HFFc6 (cell line): ENCODE measurements at regions not wholly inside any gene's neighbourhood (a gene's known extent, or its start where the extent isn't known, plus 50 kb on each side); places are given as distances from the start of the nearest gene placed in this dataset.

ENCODE experiments used
- DNase-seq: peaks from one replicate; pipeline ENCODE4 v3.0.0-alpha.2; 2018
- H3K27ac Mint-ChIP-seq: 2 replicates; pipeline ENCODE4 v1.8.0; 2020; ENCODE audit warnings: mild to moderate bottlenecking, mixed read lengths
- H3K27me3 Mint-ChIP-seq: 2 replicates; pipeline ENCODE4 v1.8.0; 2021; ENCODE audit warnings: mild to moderate bottlenecking, moderate library complexity, mixed read lengths; ENCODE audit not compliant: insufficient read depth
- H3K36me3 Mint-ChIP-seq: 2 replicates; pipeline ENCODE4 v1.8.0; 2021; ENCODE audit warnings: low read depth, mixed read lengths
- H3K4me1 Mint-ChIP-seq: 2 replicates; pipeline ENCODE4 v1.8.0; 2020; ENCODE audit warnings: low read depth, mixed read lengths
- H3K4me3 Mint-ChIP-seq: 2 replicates; pipeline ENCODE4 v1.8.0; 2020; ENCODE audit warnings: mild to moderate bottlenecking, moderate library complexity, mixed read lengths
- H3K9me3 Mint-ChIP-seq: 2 replicates; pipeline ENCODE4 v1.8.0; 2020; ENCODE audit warnings: mild to moderate bottlenecking, mixed read lengths
- TF ChIP-seq, protein P1 (sequence below): fragments of 200-600 bp; sonication (generic); IDR thresholded peaks from 2 replicates; pipeline ENCODE4 v1.5.0; 2021; ENCODE audit warnings: antibody characterized with exemption, mild to moderate bottlenecking

DNA sequence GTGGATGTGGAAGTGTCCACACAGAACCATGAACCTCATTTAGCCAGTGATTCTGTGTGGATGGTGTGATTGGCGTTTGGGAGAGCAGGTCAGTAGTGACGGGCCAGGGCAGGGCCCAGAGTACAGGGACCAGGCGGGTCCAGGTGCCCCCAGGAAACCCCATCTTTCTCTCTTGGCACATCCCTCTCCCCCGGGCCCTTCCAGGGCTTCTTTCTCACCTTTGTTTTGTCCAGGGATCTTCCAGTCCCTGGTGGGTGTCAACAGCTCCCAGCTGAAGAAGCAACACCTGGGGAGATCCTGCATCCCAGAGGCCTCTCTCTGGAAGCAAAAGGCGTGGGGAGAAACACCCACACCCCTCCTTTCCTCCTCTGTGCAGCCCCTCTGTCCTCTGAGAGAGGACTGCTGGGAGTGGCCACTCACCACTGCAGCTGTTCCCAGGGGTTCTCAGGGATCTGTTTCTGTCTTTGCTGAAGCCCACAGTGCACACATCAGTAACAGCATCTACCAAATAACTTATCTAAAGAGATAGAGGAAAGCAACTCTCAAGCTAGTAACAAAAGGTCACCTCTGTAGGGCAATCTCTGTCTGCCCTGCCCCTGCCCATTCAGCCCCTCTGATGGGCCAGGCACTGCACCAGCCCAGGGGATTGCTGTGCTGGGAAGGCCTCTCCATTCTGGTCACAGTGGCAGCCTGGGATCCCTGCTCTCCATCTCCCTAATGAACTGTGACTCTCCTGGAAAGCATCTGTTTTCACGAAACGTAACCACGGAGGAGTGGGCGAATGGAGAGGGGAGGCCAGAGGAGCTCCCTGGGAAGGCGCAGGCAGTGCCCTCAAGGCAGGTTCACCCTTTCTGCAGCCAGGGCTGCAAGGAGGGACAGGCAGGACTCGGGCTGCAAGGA is 98.3 kb upstream of the ALDH1A3 start:
- Mint-ChIP-seq H3K27ac (no peak overlapping the region), H3K4me1 (peaks cover 6% of the 10 kb centered on the region; the same call in 1 of the 2 replicates), H3K36me3 (no peaks in the 10 kb centered on the region), H3K9me3 (no peaks in the 10 kb centered on the region), H3K4me3 (no peak overlapping the region), H3K27me3 (peaks cover 13% of the 10 kb centered on the region)
- TF ChIP-seq, protein P1, sequence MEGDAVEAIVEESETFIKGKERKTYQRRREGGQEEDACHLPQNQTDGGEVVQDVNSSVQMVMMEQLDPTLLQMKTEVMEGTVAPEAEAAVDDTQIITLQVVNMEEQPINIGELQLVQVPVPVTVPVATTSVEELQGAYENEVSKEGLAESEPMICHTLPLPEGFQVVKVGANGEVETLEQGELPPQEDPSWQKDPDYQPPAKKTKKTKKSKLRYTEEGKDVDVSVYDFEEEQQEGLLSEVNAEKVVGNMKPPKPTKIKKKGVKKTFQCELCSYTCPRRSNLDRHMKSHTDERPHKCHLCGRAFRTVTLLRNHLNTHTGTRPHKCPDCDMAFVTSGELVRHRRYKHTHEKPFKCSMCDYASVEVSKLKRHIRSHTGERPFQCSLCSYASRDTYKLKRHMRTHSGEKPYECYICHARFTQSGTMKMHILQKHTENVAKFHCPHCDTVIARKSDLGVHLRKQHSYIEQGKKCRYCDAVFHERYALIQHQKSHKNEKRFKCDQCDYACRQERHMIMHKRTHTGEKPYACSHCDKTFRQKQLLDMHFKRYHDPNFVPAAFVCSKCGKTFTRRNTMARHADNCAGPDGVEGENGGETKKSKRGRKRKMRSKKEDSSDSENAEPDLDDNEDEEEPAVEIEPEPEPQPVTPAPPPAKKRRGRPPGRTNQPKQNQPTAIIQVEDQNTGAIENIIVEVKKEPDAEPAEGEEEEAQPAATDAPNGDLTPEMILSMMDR: no peak
- no peak for DNase-seq

- no peaks in the 10 kb centered on the region for H3K9me3 Mint-ChIP-seq
- H3K27ac Mint-ChIP-seq: no peak overlapping the region
- no peak for DNase-seq
- peaks cover 13% of the 10 kb centered on the region for H3K27me3 Mint-ChIP-seq
- TF ChIP-seq, protein P1: no peak
- H3K4me1 Mint-ChIP-seq: peaks cover 6% of the 10 kb centered on the region; the same call in 1 of the 2 replicates
- H3K36me3 Mint-ChIP-seq: no peaks in the 10 kb centered on the region
- H3K4me3 Mint-ChIP-seq: no peak overlapping the region
These were observed 97.6 kb upstream of the ALDH1A3 start for GRCh38 chr15:100781961-100782530.

DNA sequence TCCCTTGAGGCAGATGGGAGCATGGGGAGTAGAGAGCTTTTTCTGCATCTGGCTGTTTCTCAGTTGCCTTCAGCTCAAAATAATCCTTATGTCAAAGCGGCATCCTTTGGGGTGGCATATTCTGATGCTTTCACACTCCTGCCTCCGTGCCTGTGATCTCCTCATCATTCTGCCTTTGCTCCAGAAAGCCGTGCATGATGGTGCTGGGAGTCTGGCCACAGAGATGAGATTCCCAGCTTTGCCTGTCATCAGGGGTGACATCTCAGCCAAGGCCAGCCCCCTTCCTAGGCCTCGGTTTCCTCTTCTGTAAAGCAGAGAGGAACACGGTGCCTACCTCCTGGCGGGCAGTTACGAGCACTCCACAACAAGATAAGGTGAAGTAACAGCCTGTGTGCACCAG is 96.3 kb upstream of the ALDH1A3 start:
- H3K4me3 Mint-ChIP-seq: no peak overlapping the region
- TF ChIP-seq, protein P1: no peak
- no peaks in the 10 kb centered on the region for H3K36me3 Mint-ChIP-seq
- H3K4me1 Mint-ChIP-seq: peaks cover 6% of the 10 kb centered on the region; the same call in 1 of the 2 replicates
- no peaks in the 10 kb centered on the region for H3K9me3 Mint-ChIP-seq
- no peak overlapping the region for H3K27ac Mint-ChIP-seq
- no peak for DNase-seq
- H3K27me3 Mint-ChIP-seq: peaks cover 16% of the 10 kb centered on the region

DNA sequence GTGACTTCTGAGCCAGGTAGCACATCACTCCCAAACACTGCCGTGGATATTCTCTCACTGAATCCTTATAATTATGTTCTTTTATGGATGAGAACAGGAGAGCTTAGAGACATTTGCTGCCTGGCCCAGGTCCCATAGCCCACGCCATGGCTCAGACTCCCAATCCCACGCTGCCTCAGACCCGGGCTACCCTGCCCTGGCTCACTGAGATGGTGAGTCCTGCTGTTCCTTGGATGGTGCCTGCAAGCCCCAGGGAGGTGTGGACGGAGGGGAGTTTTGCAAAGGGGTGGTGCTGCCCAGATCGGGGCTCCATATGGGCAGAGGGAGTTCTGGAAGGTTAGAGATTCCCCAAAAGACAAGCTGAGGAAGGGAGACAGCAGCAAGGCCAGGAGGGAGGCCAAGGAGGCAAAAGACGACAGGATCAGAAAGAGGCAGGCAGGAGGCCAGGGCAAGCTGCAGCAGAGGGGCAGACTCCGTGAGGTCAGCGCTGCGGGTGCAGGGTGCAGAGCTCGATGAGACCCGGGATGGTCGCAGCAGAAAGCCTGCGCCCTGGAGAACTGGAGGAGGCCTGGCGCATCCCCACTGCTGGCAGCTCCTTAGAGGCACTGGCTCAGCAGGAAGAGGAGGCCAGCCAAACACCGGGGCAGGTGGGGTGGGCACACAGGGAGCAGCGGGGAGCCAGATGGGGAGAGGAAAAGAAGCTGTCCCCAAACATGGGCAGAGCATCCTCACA is 95.7 kb upstream of the ALDH1A3 start:
- Mint-ChIP-seq H3K27me3 (peaks cover 16% of the 10 kb centered on the region), H3K27ac (no peak overlapping the region), H3K4me1 (peaks cover 6% of the 10 kb centered on the region; the same call in 1 of the 2 replicates), H3K4me3 (no peak overlapping the region), H3K36me3 (no peaks in the 10 kb centered on the region), H3K9me3 (no peaks in the 10 kb centered on the region)
- TF ChIP-seq, protein P1: no peak
- DNase-seq: no peak

DNA sequence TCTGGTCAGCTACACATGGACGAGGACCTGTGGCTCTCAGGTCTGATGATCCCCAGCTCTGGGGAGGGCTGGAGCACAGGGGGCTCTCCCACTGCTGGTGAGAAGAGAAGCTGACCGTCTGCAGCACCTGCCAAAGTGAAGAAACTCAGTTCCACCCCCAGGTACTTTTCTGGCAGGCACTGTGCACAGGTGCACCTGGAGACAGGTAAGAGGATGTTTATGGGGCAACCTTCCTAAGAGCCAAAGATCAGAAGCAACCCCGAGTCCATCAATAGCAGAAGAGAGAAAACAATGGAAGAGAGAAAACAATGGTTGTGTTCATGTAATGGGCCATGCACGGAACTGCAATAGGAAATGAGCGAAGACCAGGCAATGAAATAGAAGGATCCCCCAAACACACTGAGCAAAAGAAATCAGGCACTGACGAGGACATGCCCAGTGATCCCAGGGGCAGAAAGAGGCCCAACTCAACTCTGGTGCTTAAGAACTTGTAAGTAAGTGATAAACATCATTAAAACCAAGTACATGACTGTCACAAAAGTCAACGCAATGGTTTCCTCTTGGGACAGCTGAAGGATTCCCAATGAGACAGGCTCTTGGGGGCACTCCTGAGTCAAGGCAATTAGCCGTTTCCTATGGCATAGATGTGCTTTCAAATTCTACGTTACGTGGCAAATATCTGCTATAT is 95.0 kb upstream of the ALDH1A3 start:
- no peak overlapping the region for H3K27ac Mint-ChIP-seq
- peaks cover 13% of the 10 kb centered on the region for H3K27me3 Mint-ChIP-seq
- no peaks in the 10 kb centered on the region for H3K9me3 Mint-ChIP-seq
- peaks cover 6% of the 10 kb centered on the region; the same call in 1 of the 2 replicates for H3K4me1 Mint-ChIP-seq
- TF ChIP-seq, protein P1: no peak
- H3K4me3 Mint-ChIP-seq: no peak overlapping the region
- no peaks in the 10 kb centered on the region for H3K36me3 Mint-ChIP-seq
- DNase-seq: no peak
